ENCODE measurements at regions not wholly inside any gene's neighbourhood (a gene's known extent, or its start where the extent isn't known, plus 50 kb on each side); places are given as distances from the start of the nearest gene placed in this dataset.

GRCh38 chr2:186098821-186099220, 360.2 kb downstream of the FSIP2 start:
- H3K79me2 ChIP-seq (ENCODE audit: low read length) = no peaks in the 10 kb centered on the region
- no peak for DNase-seq
- H3K4me2 ChIP-seq (ENCODE audit: low read length) = no peak overlapping the region

DNA sequence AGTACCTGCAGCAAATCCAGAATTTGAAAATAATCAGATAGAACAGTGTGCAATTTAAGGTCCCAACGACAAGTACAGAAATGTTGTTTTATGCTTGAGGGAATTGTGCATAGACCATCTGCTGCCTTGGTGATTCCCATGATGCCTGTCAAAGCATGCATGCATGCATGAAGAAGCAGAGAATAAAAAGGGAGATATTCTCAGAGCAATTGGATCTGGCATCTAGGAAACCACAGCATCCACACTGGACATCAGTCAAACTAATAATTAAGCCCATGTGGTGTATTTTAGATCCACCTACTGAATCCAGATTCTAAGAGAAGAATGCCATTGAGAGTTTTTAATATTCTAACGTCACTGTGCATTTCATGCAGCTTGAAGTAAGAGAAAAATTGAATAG, 361.2 kb downstream of the FSIP2 start:
- intact Hi-C loops (cut with micrococcal nuclease) = no loop called here
- Histone ChIP-seq H3K27me3 (ENCODE audit: low read length) (no peaks in the 10 kb centered on the region), H3K79me2 (ENCODE audit: low read length) (no peaks in the 10 kb centered on the region), H3K36me3 (ENCODE audit: low read depth, low read length) (no peaks in the 10 kb centered on the region), H3K4me3 (ENCODE audit: low read length) (no peak overlapping the region), H3K4me1 (ENCODE audit: insufficient read depth, low read length) (no peaks in the 10 kb centered on the region), H3K9ac (ENCODE audit: low read length) (no peak overlapping the region), H3K27ac (ENCODE audit: low read length) (no peak overlapping the region), H3K9me3 (ENCODE audit: low read length) (no peaks in the 10 kb centered on the region), H2AFZ (ENCODE audit: low read length) (no peak overlapping the region), H3K4me2 (ENCODE audit: low read length) (no peak overlapping the region), H4K20me1 (ENCODE audit: low read length) (no peaks in the 10 kb centered on the region), H3F3A (ENCODE audit: low read length, unreplicated experiment) (no peaks in the 10 kb centered on the region), H3K9me2 (replicated peaks; ENCODE audit: low read length) (no peaks in the 10 kb centered on the region)
- TF ChIP-seq CTCF (conservative IDR thresholded peaks at IDR 0.05; ENCODE audit: low read depth, low read length) (no peak), EZH2 (IDR thresholded peaks at IDR 0.05; ENCODE audit: low read length, unreplicated experiment) (no peak), EZH2phosphoT487 (IDR thresholded peaks at IDR 0.05; ENCODE audit: borderline replicate concordance, low read length) (no peak)
- no peak for ATAC-seq
- POLR2A ChIA-PET (ENCODE audit: unreplicated experiment) = no interaction called here
- no peak for DNase-seq
- BruUV-seq (replicated peaks) = no TSS peak
- CTCF ChIA-PET = no interaction called here

More at GRCh38 chr2:186098821-186099220, 360.2 kb downstream of the FSIP2 start:
- H3K4me3 ChIP-seq (ENCODE audit: low read length) = no peak overlapping the region
- H3K36me3 ChIP-seq (ENCODE audit: low read depth, low read length) = no peaks in the 10 kb centered on the region
- ATAC-seq = no peak
- no peak overlapping the region for H2AFZ ChIP-seq (ENCODE audit: low read length)
- no TSS peak for BruUV-seq (replicated peaks)
- intact Hi-C loops (cut with micrococcal nuclease) = no loop called here
- ChIA-PET CTCF (no interaction called here), POLR2A (ENCODE audit: unreplicated experiment) (no interaction called here)
- H3K9me3 ChIP-seq (ENCODE audit: low read length) = no peaks in the 10 kb centered on the region
- no peak for TF ChIP-seq EZH2phosphoT487 (IDR thresholded peaks at IDR 0.05; ENCODE audit: borderline replicate concordance, low read length)
- no peak for TF ChIP-seq EZH2 (IDR thresholded peaks at IDR 0.05; ENCODE audit: low read length, unreplicated experiment)
- TF ChIP-seq CTCF (conservative IDR thresholded peaks at IDR 0.05; ENCODE audit: low read depth, low read length) = no peak
- no peaks in the 10 kb centered on the region for H4K20me1 ChIP-seq (ENCODE audit: low read length)
- no peaks in the 10 kb centered on the region for H3K4me1 ChIP-seq (ENCODE audit: insufficient read depth, low read length)
- no peak overlapping the region for H3K9ac ChIP-seq (ENCODE audit: low read length)
- no peaks in the 10 kb centered on the region for H3F3A ChIP-seq (ENCODE audit: low read length, unreplicated experiment)
- H3K27ac ChIP-seq (ENCODE audit: low read length) = no peak overlapping the region
- H3K27me3 ChIP-seq (ENCODE audit: low read length) = no peaks in the 10 kb centered on the region
- no peaks in the 10 kb centered on the region for H3K9me2 ChIP-seq (replicated peaks; ENCODE audit: low read length)

- no peaks in the 10 kb centered on the region for H3K9me3 ChIP-seq (ENCODE audit: low read length)
- ATAC-seq (no peak), DNase-seq (no peak)
- POLR2A ChIA-PET (ENCODE audit: unreplicated experiment) = no interaction called here
- no peaks in the 10 kb centered on the region for H3K4me1 ChIP-seq (ENCODE audit: insufficient read depth, low read length)
- no peak overlapping the region for H3K4me3 ChIP-seq (ENCODE audit: low read length)
- H3F3A ChIP-seq (ENCODE audit: low read length, unreplicated experiment) = no peaks in the 10 kb centered on the region
- CTCF ChIA-PET = no interaction called here
- no peak overlapping the region for H3K4me2 ChIP-seq (ENCODE audit: low read length)
- no peaks in the 10 kb centered on the region for H3K9me2 ChIP-seq (replicated peaks; ENCODE audit: low read length)
- H4K20me1 ChIP-seq (ENCODE audit: low read length) = no peaks in the 10 kb centered on the region
- TF ChIP-seq EZH2 (IDR thresholded peaks at IDR 0.05; ENCODE audit: low read length, unreplicated experiment) = no peak
- no peak for TF ChIP-seq EZH2phosphoT487 (IDR thresholded peaks at IDR 0.05; ENCODE audit: borderline replicate concordance, low read length)
- TF ChIP-seq CTCF (conservative IDR thresholded peaks at IDR 0.05; ENCODE audit: low read depth, low read length) = no peak
- no peaks in the 10 kb centered on the region for H3K79me2 ChIP-seq (ENCODE audit: low read length)
- BruUV-seq (replicated peaks) = no TSS peak
- intact Hi-C loops (cut with micrococcal nuclease) = no loop called here
- no peak overlapping the region for H2AFZ ChIP-seq (ENCODE audit: low read length)
- H3K36me3 ChIP-seq (ENCODE audit: low read depth, low read length) = no peaks in the 10 kb centered on the region
- no peak overlapping the region for H3K9ac ChIP-seq (ENCODE audit: low read length)
- no peak overlapping the region for H3K27ac ChIP-seq (ENCODE audit: low read length)
- no peaks in the 10 kb centered on the region for H3K27me3 ChIP-seq (ENCODE audit: low read length)
Measured at GRCh38 chr2:186100636-186101035, 362.0 kb downstream of the FSIP2 start.

Data from PC-3 (cell line).